A549 (cell line): ENCODE measurements at regions not wholly inside any gene's neighbourhood (a gene's known extent, or its start where the extent isn't known, plus 50 kb on each side); places are given as distances from the start of the nearest gene placed in this dataset.

Experiments
- ESRRA ChIP-seq: fragments of 150-350 bp; IDR thresholded peaks from 2 replicates; pipeline ENCODE4 v1.6.1; 2014; ENCODE audit warnings: mild to moderate bottlenecking, low read length, borderline replicate concordance
- FOSL2 ChIP-seq, 2 experiments: fragments of 450-650 bp in 1 of 2; fragments of >200 bp in 1 of 2; sonication (Bioruptor Twin) in 1 of 2; formaldehyde crosslinking; IDR thresholded peaks; 2 replicates each; pipeline versions ENCODE4 v1.5.0 to v1.6.1; 2016 to 2020; ENCODE audit warnings: mild to moderate bottlenecking in 1 of 2, moderate library complexity in 1 of 2
- GATA3 ChIP-seq: IDR thresholded peaks from 2 replicates; pipeline ENCODE4 v1.6.1; 2012; ENCODE audit warnings: borderline replicate concordance
- KDM5A ChIP-seq: fragments of 200-600 bp; sonication (generic); IDR thresholded peaks from 2 replicates; pipeline ENCODE4 v1.6.1; 2016; ENCODE audit warnings: antibody characterized with exemption, mild to moderate bottlenecking
- RAD21 ChIP-seq, 2 experiments: fragments of >200 bp in 1 of 2; sonication (Bioruptor Twin) in 1 of 2; formaldehyde crosslinking in 1 of 2; IDR thresholded peaks in 1 of 2; conservative IDR thresholded peaks in 1 of 2; 2 replicates in 1 of 2; 3 replicates in 1 of 2; pipeline ENCODE4 v1.6.1; 2012 to 2018; ENCODE audit warnings: inconsistent platforms in 1 of 2
- RFX5 ChIP-seq: fragments of 450-650 bp; IDR thresholded peaks from 2 replicates; pipeline ENCODE4 v1.7.1; 2014; ENCODE audit warnings: antibody characterized with exemption, mild to moderate bottlenecking, moderate library complexity
- RNF2 ChIP-seq: fragments of 200-600 bp; sonication (generic); IDR thresholded peaks from 2 replicates; pipeline ENCODE4 v1.6.1; 2016; ENCODE audit warnings: low read depth, mild to moderate bottlenecking, antibody characterized with exemption, moderate library complexity, borderline replicate concordance
- SMC3 ChIP-seq: fragments of >200 bp; sonication (Bioruptor Twin); formaldehyde crosslinking; IDR thresholded peaks from 3 replicates; pipeline ENCODE4 v1.6.1; 2018; ENCODE audit warnings: inconsistent platforms
- TF ChIP-seq, protein P1 (sequence below): fragments of >200 bp; sonication (Bioruptor Twin); formaldehyde crosslinking; IDR thresholded peaks from 3 replicates; pipeline ENCODE4 v1.5.1; 2016
- TF ChIP-seq, protein P2 (sequence below): IDR thresholded peaks from 2 replicates; pipeline ENCODE4 v1.6.1; 2012; ENCODE audit warnings: low read depth, borderline replicate concordance
- TF ChIP-seq, protein P3 (sequence below): IDR thresholded peaks from 2 replicates; pipeline ENCODE4 v1.6.1; 2012

DNA sequence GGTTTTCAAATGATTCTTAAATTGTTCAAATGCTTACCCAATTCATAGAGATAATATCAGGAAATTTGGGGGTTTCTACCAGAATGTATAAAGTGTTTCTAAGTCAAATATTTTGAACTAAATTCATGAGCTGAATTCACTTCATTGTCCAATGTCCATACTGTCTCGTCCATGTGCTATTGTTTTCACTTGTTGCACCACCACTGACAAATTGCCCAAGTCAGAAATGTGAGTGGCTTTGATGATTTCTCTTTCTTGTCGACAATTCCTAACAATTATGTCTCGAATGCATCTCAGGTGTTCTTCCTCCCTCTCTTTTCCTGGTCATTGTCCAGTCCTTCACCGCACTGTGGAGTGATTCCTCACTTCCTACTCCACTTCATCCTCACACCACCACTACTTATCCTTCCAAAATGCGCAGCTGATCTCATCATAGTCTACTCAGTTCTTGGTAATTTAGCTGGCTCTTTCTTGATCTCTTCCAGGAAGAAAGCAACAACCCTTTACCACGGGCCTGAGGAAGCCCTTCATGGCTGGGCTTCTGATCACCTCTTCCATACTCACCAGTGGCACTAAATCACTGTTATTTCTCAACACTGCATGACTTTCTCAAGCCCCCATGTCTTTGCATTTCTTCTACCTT, 161.1 kb downstream of the FOXA2 start:
- TF ChIP-seq, protein P1, sequence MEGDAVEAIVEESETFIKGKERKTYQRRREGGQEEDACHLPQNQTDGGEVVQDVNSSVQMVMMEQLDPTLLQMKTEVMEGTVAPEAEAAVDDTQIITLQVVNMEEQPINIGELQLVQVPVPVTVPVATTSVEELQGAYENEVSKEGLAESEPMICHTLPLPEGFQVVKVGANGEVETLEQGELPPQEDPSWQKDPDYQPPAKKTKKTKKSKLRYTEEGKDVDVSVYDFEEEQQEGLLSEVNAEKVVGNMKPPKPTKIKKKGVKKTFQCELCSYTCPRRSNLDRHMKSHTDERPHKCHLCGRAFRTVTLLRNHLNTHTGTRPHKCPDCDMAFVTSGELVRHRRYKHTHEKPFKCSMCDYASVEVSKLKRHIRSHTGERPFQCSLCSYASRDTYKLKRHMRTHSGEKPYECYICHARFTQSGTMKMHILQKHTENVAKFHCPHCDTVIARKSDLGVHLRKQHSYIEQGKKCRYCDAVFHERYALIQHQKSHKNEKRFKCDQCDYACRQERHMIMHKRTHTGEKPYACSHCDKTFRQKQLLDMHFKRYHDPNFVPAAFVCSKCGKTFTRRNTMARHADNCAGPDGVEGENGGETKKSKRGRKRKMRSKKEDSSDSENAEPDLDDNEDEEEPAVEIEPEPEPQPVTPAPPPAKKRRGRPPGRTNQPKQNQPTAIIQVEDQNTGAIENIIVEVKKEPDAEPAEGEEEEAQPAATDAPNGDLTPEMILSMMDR = no peak
- no peak for TF ChIP-seq SMC3
- TF ChIP-seq, protein P2, sequence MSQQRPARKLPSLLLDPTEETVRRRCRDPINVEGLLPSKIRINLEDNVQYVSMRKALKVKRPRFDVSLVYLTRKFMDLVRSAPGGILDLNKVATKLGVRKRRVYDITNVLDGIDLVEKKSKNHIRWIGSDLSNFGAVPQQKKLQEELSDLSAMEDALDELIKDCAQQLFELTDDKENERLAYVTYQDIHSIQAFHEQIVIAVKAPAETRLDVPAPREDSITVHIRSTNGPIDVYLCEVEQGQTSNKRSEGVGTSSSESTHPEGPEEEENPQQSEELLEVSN = no peak
- no peak for TF ChIP-seq KDM5A
- no peak for TF ChIP-seq RAD21 (conservative IDR thresholded peaks at IDR 0.05 in 1 of 2, IDR thresholded peaks at IDR 0.05 in 1 of 2)
- TF ChIP-seq RNF2 = no peak
- TF ChIP-seq FOSL2 (IDR thresholded peaks at IDR 0.05) = no peak
- TF ChIP-seq FOSL2 (CRISPR knock-in tag; IDR thresholded peaks at IDR 0.05) = no peak
- TF ChIP-seq ESRRA = no peak
- TF ChIP-seq RFX5 = no peak
- TF ChIP-seq, protein P3, sequence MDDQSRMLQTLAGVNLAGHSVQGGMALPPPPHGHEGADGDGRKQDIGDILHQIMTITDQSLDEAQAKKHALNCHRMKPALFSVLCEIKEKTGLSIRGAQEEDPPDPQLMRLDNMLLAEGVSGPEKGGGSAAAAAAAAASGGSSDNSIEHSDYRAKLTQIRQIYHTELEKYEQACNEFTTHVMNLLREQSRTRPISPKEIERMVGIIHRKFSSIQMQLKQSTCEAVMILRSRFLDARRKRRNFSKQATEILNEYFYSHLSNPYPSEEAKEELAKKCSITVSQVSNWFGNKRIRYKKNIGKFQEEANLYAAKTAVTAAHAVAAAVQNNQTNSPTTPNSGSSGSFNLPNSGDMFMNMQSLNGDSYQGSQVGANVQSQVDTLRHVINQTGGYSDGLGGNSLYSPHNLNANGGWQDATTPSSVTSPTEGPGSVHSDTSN = no peak
- TF ChIP-seq GATA3 = no peak
